ENCODE measurements at regions not wholly inside any gene's neighbourhood (a gene's known extent, or its start where the extent isn't known, plus 50 kb on each side); places are given as distances from the start of the nearest gene placed in this dataset.

GRCh38 chr5:158159621-158160020 lies 300.7 kb upstream of the CLINT1 start:
- no peak overlapping the region for H3K4me3 ChIP-seq (ENCODE audit: low read depth, low read length)
- no peak for TF ChIP-seq CTCF (IDR thresholded peaks at IDR 0.05; ENCODE audit: insufficient read depth, low read length, poor library complexity, severe bottlenecking)
- H3K36me3 ChIP-seq (ENCODE audit: control insufficient read depth, insufficient read depth, low read length), result no peaks in the 10 kb centered on the region
- DNase-seq (ENCODE audit: low read depth), result no peak
- H3K27me3 ChIP-seq (ENCODE audit: control insufficient read depth, insufficient read depth, low read length), result no peaks in the 10 kb centered on the region

GRCh38 chr5:158155811-158156505 lies 297.0 kb upstream of the CLINT1 start:
- TF ChIP-seq CTCF (IDR thresholded peaks at IDR 0.05; ENCODE audit: insufficient read depth, low read length, poor library complexity, severe bottlenecking), result no peak
- no peak overlapping the region for H3K4me3 ChIP-seq (ENCODE audit: low read depth, low read length)
- no peak for DNase-seq (ENCODE audit: low read depth)

DNA sequence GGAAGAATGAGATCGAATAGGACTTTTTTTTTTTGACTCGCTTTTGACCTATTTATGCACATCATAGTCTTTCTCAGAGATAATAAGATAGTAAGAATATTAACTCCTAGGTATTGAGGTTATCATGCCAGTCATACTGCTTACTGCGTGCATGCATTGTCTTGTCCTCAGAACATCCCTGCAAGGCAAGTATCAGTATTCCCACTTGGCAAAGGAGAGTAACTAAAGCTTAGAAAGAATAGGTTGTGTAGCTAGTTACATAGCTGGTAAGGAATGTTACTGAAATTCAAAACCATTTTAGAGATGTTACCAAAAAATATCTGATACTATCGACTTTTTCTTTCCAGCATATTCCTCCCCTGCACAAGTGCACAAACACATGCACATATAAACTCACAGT lies 296.1 kb upstream of the CLINT1 start:
- Histone ChIP-seq H3K27me3 (ENCODE audit: control insufficient read depth, insufficient read depth, low read length) (no peaks in the 10 kb centered on the region), H3K4me3 (ENCODE audit: low read depth, low read length) (no peak overlapping the region), H3K36me3 (ENCODE audit: control insufficient read depth, insufficient read depth, low read length) (no peaks in the 10 kb centered on the region)
- no peak for DNase-seq (ENCODE audit: low read depth)
- TF ChIP-seq CTCF (IDR thresholded peaks at IDR 0.05; ENCODE audit: insufficient read depth, low read length, poor library complexity, severe bottlenecking), result no peak

More at GRCh38 chr5:158155811-158156505, 297.0 kb upstream of the CLINT1 start:
- H3K36me3 ChIP-seq (ENCODE audit: control insufficient read depth, insufficient read depth, low read length), result no peaks in the 10 kb centered on the region
- H3K27me3 ChIP-seq (ENCODE audit: control insufficient read depth, insufficient read depth, low read length), result no peaks in the 10 kb centered on the region

GRCh38 chr5:158154226-158155005 lies 295.5 kb upstream of the CLINT1 start:
- H3K36me3 ChIP-seq (ENCODE audit: control insufficient read depth, insufficient read depth, low read length), result no peaks in the 10 kb centered on the region
- no peak for TF ChIP-seq CTCF (IDR thresholded peaks at IDR 0.05; ENCODE audit: insufficient read depth, low read length, poor library complexity, severe bottlenecking)
- peak; percentile 69 for DNase-seq (ENCODE audit: low read depth)
- H3K4me3 ChIP-seq (ENCODE audit: low read depth, low read length), result no peak overlapping the region
- H3K27me3 ChIP-seq (ENCODE audit: control insufficient read depth, insufficient read depth, low read length), result no peaks in the 10 kb centered on the region

DNA sequence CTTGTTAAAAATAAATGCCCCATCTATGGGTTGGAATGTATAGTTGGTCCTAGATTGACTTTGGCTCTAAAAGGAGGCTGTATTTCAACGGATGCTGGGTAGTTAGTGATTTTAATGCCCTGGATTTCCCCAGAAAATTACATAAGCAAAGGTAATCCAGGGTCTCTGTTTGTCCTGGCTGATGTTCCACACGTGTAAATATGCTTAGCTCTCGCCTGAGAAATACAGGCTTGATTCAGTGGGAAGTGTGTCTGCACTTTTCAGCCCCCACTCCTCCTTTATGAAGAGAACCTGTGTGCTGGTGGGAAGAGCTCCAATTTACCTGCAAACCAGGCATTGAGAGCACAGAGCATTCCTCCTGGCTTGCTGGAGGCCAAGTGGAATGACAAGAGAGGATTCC lies 294.6 kb upstream of the CLINT1 start:
- no peak overlapping the region for H3K4me3 ChIP-seq (ENCODE audit: low read depth, low read length)
- H3K27me3 ChIP-seq (ENCODE audit: control insufficient read depth, insufficient read depth, low read length), result no peaks in the 10 kb centered on the region
- TF ChIP-seq CTCF (IDR thresholded peaks at IDR 0.05; ENCODE audit: insufficient read depth, low read length, poor library complexity, severe bottlenecking), result no peak
- no peaks in the 10 kb centered on the region for H3K36me3 ChIP-seq (ENCODE audit: control insufficient read depth, insufficient read depth, low read length)
- no peak for DNase-seq (ENCODE audit: low read depth)
